HepG2 (cell line): ENCODE measurements at regions not wholly inside any gene's neighbourhood (a gene's known extent, or its start where the extent isn't known, plus 50 kb on each side); places are given as distances from the start of the nearest gene placed in this dataset.

ENCODE experiments used
- ARID2 ChIP-seq: sonication (generic); formaldehyde crosslinking; IDR thresholded peaks from 2 replicates; pipeline ENCODE4 v1.8.1; 2022; ENCODE audit warnings: mild to moderate bottlenecking, missing genetic modification reagents, borderline replicate concordance
- CEBPG ChIP-seq: IDR thresholded peaks from 2 replicates; pipeline ENCODE4 v1.6.1; 2016
- CHD4 ChIP-seq: fragments of 200-600 bp; sonication (generic); IDR thresholded peaks from 2 replicates; pipeline ENCODE4 v1.7.0; 2017; ENCODE audit warnings: mild to moderate bottlenecking, low read length, borderline replicate concordance
- GABPB1 ChIP-seq: IDR thresholded peaks from 2 replicates; pipeline ENCODE4 v1.6.1; 2016; ENCODE audit warnings: mild to moderate bottlenecking, missing genetic modification reagents, moderate library complexity, missing compliant biosample characterization
- GATAD2A ChIP-seq: IDR thresholded peaks from 2 replicates; pipeline ENCODE4 v1.6.1; 2016
- HES4 ChIP-seq: sonication (generic); formaldehyde crosslinking; IDR thresholded peaks from 2 replicates; pipeline ENCODE4 v1.9.0; 2021; ENCODE audit warnings: mild to moderate bottlenecking, missing genetic modification reagents, borderline replicate concordance
- HNF4A ChIP-seq: sonication (generic); formaldehyde crosslinking; IDR thresholded peaks from 2 replicates; pipeline ENCODE4 v1.4.0; 2020; ENCODE audit warnings: missing genetic modification reagents
- JUN ChIP-seq: sonication (generic); formaldehyde crosslinking; IDR thresholded peaks from 2 replicates; pipeline ENCODE4 v1.4.0; 2020; ENCODE audit warnings: mild to moderate bottlenecking, missing genetic modification reagents
- MIXL1 ChIP-seq: IDR thresholded peaks from 2 replicates; pipeline ENCODE4 v1.6.1; 2016
- POGK ChIP-seq: sonication (generic); formaldehyde crosslinking; conservative IDR thresholded peaks from 2 replicates; pipeline ENCODE4 v1.8.0; 2022; ENCODE audit warnings: mild to moderate bottlenecking, moderate library complexity, missing genetic modification reagents
- POLR2G ChIP-seq: fragments of 200-400 bp; formaldehyde crosslinking; IDR thresholded peaks from 2 replicates; pipeline ENCODE4 v1.6.1; 2018; ENCODE audit warnings: mild to moderate bottlenecking, low read depth, low read length, moderate library complexity
- SMARCC2 ChIP-seq: fragments of 450-650 bp; IDR thresholded peaks from 2 replicates; pipeline ENCODE4 v1.6.1; 2017; ENCODE audit warnings: antibody characterized with exemption, mild to moderate bottlenecking
- TCF7 ChIP-seq: sonication (generic); IDR thresholded peaks from 2 replicates; pipeline ENCODE4 v1.6.1; 2016; ENCODE audit warnings: antibody characterized with exemption, low read depth
- ZNF207 ChIP-seq: fragments of 450-650 bp; IDR thresholded peaks from 2 replicates; pipeline ENCODE4 v1.6.1; 2016; ENCODE audit warnings: antibody characterized with exemption, borderline replicate concordance
- ZNF335 ChIP-seq: sonication (generic); formaldehyde crosslinking; IDR thresholded peaks from 2 replicates; pipeline ENCODE4 v1.4.0; 2020; ENCODE audit warnings: missing genetic modification reagents
- ZNF446 ChIP-seq: sonication (generic); formaldehyde crosslinking; IDR thresholded peaks from 2 replicates; pipeline ENCODE4 v1.5.0; 2020; ENCODE audit warnings: mild to moderate bottlenecking, missing genetic modification reagents
- ZNF7 ChIP-seq: IDR thresholded peaks from 2 replicates; pipeline ENCODE4 v1.6.1; 2016; ENCODE audit warnings: missing biosample characterization, missing genetic modification reagents
- ZNF709 ChIP-seq: sonication (generic); formaldehyde crosslinking; IDR thresholded peaks from 2 replicates; pipeline ENCODE4 v1.5.0; 2020; ENCODE audit warnings: mild to moderate bottlenecking, missing genetic modification reagents
- ZNF749 ChIP-seq: sonication (generic); formaldehyde crosslinking; IDR thresholded peaks from 2 replicates; pipeline ENCODE4 v1.8.0; 2022; ENCODE audit warnings: mild to moderate bottlenecking, missing genetic modification reagents, moderate library complexity, borderline replicate concordance
- ZNF768 ChIP-seq: sonication (generic); formaldehyde crosslinking; IDR thresholded peaks from 2 replicates; pipeline ENCODE4 v1.4.0; 2020; ENCODE audit warnings: missing genetic modification reagents
- ZNF879 ChIP-seq: sonication (generic); formaldehyde crosslinking; IDR thresholded peaks from 2 replicates; pipeline ENCODE4 v1.8.1; 2023; ENCODE audit warnings: missing genetic modification reagents
- ZNF883 ChIP-seq: sonication (generic); formaldehyde crosslinking; IDR thresholded peaks from 2 replicates; pipeline ENCODE4 v1.5.1; 2020; ENCODE audit warnings: mild to moderate bottlenecking, missing genetic modification reagents; ENCODE audit errors: not compliant biosample characterization
- ZSCAN29 ChIP-seq: sonication (generic); formaldehyde crosslinking; conservative IDR thresholded peaks from 2 replicates; pipeline ENCODE4 v1.4.0; 2020; ENCODE audit warnings: mild to moderate bottlenecking, missing genetic modification reagents
- ZZZ3 ChIP-seq: sonication (generic); formaldehyde crosslinking; IDR thresholded peaks from 2 replicates; pipeline ENCODE4 v1.4.0; 2020; ENCODE audit warnings: missing genetic modification reagents, mild to moderate bottlenecking, borderline replicate concordance
- TF ChIP-seq, protein P1 (sequence below): IDR thresholded peaks from 2 replicates; pipeline ENCODE4 v1.6.1; 2012; ENCODE audit warnings: low read length, improper control_type of control experiment
- TF ChIP-seq, protein P2 (sequence below): sonication (generic); formaldehyde crosslinking; IDR thresholded peaks from 2 replicates; pipeline ENCODE4 v1.9.0; 2021; ENCODE audit warnings: missing genetic modification reagents, mild to moderate bottlenecking, borderline replicate concordance

- no peak for TF ChIP-seq ZNF446 (CRISPR knock-in tag)
- no peak for TF ChIP-seq ZNF7 (CRISPR knock-in tag)
- TF ChIP-seq, protein P1, sequence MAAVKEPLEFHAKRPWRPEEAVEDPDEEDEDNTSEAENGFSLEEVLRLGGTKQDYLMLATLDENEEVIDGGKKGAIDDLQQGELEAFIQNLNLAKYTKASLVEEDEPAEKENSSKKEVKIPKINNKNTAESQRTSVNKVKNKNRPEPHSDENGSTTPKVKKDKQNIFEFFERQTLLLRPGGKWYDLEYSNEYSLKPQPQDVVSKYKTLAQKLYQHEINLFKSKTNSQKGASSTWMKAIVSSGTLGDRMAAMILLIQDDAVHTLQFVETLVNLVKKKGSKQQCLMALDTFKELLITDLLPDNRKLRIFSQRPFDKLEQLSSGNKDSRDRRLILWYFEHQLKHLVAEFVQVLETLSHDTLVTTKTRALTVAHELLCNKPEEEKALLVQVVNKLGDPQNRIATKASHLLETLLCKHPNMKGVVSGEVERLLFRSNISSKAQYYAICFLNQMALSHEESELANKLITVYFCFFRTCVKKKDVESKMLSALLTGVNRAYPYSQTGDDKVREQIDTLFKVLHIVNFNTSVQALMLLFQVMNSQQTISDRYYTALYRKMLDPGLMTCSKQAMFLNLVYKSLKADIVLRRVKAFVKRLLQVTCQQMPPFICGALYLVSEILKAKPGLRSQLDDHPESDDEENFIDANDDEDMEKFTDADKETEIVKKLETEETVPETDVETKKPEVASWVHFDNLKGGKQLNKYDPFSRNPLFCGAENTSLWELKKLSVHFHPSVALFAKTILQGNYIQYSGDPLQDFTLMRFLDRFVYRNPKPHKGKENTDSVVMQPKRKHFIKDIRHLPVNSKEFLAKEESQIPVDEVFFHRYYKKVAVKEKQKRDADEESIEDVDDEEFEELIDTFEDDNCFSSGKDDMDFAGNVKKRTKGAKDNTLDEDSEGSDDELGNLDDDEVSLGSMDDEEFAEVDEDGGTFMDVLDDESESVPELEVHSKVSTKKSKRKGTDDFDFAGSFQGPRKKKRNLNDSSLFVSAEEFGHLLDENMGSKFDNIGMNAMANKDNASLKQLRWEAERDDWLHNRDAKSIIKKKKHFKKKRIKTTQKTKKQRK: no peak
- no peak for TF ChIP-seq ZNF709 (CRISPR knock-in tag)
- TF ChIP-seq ZZZ3 (CRISPR knock-in tag): no peak
- TF ChIP-seq JUN (CRISPR knock-in tag): 0 out of 2 replicates have a peak, but pooled peaks have one; percentile 24
- TF ChIP-seq ZNF335: no peak
- TF ChIP-seq SMARCC2: no peak
- no peak for TF ChIP-seq POGK (CRISPR knock-in tag)
- TF ChIP-seq, protein P2, sequence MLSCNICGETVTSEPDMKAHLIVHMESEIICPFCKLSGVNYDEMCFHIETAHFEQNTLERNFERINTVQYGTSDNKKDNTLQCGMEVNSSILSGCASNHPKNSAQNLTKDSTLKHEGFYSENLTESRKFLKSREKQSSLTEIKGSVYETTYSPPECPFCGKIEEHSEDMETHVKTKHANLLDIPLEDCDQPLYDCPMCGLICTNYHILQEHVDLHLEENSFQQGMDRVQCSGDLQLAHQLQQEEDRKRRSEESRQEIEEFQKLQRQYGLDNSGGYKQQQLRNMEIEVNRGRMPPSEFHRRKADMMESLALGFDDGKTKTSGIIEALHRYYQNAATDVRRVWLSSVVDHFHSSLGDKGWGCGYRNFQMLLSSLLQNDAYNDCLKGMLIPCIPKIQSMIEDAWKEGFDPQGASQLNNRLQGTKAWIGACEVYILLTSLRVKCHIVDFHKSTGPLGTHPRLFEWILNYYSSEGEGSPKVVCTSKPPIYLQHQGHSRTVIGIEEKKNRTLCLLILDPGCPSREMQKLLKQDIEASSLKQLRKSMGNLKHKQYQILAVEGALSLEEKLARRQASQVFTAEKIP (CRISPR knock-in tag): no peak
- TF ChIP-seq ZSCAN29 (CRISPR knock-in tag): no peak
- peak; percentile 38; the same call in 1 of the 2 replicates for TF ChIP-seq MIXL1
- TF ChIP-seq POLR2G: no peak
- TF ChIP-seq ARID2 (CRISPR knock-in tag): no peak
- TF ChIP-seq GATAD2A (CRISPR knock-in tag): peak; percentile 67
- no peak for TF ChIP-seq CHD4
- no peak for TF ChIP-seq ZNF883 (CRISPR knock-in tag)
- no peak for TF ChIP-seq ZNF879 (CRISPR knock-in tag)
- no peak for TF ChIP-seq ZNF749 (CRISPR knock-in tag)
- TF ChIP-seq TCF7: peak; percentile 24; the same call in 1 of the 2 replicates
- TF ChIP-seq GABPB1: no peak
- TF ChIP-seq CEBPG (CRISPR knock-in tag): peak; percentile 92
- TF ChIP-seq ZNF207: no peak
- no peak for TF ChIP-seq ZNF768
- TF ChIP-seq HES4: no peak
- TF ChIP-seq HNF4A (CRISPR knock-in tag): peak; percentile 33
These were observed 51.4 kb upstream of the LRIG2 start (continued) for GRCh38 chr1:113021430-113022085.
